Activated CD4-positive, alpha-beta T cell treated with anti-CD3 and anti-CD28 coated beads, Interleukin-2, amount 50 U/mL, for 4 hours (primary cell): ENCODE measurements at regions not wholly inside any gene's neighbourhood (a gene's known extent, or its start where the extent isn't known, plus 50 kb on each side); places are given as distances from the start of the nearest gene placed in this dataset.
"Not testable (repeated sequence)": the region's sequence is repeated elsewhere in the genome, so short reads cannot be mapped to it uniquely, and the experiment has no call there.

ENCODE experiments used
- DNase-seq, 2 experiments: peaks; one replicate each; pipeline ENCODE4 v3.0.0-alpha.2; 2020

DNA sequence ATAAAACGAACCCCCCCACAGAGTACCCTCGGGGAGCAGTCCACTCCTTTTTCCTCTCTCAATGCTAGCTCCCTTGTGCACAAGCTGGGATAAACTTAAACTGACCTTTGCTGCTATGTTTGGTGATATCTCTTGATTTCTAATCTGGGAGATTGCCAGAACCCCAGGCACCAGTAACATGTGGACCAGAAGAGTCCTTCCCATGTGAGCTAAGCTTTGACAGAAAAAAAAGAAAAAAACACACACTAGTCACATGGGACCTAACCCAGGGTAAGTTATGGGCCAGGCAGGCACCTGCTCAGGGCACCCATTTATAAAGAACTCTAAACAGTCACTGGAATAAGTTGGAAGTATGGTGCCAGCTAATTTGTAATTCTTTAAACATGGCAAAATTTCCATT is 242.6 kb downstream of the EN1 start:
- DNase-seq: no peak

DNA sequence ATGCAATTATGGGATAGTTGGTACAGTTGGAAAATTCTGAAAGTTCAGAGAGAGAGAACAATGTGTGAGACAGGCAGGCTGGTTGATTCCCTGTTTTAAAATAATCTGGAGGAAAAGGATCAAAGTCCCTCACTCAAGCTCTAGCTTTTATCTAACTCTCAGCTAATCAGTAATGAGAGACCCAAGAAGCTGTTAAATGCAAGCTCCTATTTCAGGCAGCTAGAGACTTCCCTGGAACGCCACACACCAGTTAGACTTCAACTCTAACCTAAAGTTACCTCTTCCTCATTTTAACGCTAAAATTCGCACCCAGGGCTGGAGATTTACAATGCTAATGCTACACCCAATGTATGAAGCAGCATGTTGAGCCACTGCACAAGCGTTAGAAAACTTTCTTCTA is 243.1 kb downstream of the EN1 start:
- no peak for DNase-seq

GRCh38 chr2:118599141-118599540 is 248.3 kb downstream of the EN1 start:
- DNase-seq: no peak

- DNase-seq: no peak
These were observed 250.8 kb downstream of the EN1 start for GRCh38 chr2:118596620-118597019.

DNA sequence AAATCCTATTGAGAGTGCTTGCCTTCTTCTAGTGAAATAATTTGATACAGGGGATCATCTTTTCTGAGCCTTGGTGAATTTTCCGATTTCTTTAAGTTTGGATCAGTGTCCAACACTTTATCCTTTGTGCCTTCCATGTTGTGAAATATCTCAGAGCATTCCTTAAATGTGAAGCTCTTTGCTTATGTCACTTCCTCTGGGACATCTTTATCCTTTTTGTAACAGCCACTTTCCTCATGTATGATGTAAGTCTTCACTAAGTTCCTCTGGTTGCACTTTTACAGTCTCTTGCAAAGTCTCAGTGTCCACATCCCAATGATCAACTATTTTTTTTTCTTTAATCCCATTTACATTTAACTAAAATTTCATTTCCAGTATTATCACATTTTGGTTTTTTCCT is 254.2 kb downstream of the EN1 start:
- no peak for DNase-seq

DNA sequence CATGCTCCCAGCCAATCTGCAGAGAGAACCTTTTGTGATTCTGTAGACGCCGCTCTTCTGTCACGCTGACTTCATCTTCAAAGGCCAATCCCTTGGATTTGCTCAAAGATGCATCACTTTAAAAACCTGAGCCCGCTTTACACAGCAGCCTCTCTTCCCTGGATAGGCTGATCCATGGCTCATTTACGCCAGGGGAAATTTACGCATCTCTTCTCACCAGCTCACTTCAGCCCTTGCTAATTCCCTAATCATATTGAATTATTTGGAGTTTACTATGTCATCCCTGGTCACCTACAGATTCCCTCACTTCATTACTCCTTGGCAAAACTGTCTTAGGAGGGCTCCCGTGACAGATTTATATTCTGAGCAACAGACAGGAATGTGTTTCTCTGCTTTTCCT is 256.2 kb downstream of the EN1 start:
- DNase-seq: no peak

GRCh38 chr2:118589721-118590120 is 257.7 kb downstream of the EN1 start:
- DNase-seq: no peak

GRCh38 chr2:118588850-118589249 is 258.6 kb downstream of the EN1 start:
- no peak for DNase-seq

DNA sequence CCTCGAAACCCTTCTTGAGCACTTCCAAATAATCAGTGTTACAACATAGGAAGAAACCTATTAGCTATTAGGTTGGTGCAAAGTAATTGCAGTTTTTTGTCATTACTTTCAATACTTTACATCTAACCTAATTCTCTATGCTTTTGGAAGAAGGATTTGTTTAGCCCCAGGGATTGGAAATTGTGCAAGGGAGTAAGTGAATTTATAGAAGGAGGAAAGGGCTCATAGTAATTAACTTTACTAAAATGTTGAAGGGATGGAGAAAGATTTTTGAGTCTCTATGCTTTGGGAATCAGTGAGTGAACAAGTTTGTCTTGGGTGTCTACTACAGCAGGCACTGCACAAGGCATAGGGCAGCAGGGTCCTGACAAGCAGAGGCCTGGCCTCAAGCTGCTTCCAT is 261.1 kb downstream of the EN1 start:
- no peak for DNase-seq

DNA sequence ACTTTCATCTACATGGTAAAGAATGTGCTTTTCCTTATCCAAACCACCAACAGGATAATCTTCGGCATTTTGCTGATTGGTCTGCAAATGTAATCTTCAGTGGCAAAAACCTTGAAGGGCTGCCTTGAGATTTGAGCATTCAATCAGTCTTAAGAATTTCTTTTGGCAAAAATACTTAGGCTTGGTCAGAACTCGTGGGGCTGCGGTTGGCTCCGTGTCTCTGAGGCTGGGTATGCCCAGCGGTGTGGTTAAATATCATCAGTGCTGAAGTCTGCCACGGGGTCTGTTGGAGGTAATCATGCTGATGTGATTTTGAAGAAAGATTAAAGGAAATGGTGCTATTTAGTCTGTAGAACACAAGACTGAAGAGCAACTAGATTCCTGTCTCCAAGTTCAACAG is 262.6 kb downstream of the EN1 start:
- DNase-seq: no peak

- no peak for DNase-seq
These were observed 263.2 kb downstream of the EN1 start for GRCh38 chr2:118584062-118584749.

DNA sequence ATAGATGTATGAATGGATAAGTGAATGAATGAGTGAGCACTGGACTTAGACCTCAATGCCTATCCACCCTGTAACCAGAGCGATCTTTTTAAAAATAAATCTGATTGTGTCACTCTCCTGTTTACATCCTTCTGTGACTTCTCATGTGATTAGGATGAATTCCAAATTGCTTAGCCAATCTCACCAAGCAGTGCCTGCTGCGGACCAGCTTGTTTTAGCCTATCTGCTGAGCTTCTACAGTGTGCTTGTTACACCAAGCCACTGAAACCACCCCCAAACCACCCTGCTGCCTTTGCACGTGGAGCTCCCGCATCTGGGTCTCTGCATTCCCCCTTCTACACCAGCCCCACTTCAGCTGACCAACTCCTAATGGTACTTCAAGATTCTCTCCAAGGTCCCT is 265.4 kb downstream of the EN1 start:
- DNase-seq: no peak

DNA sequence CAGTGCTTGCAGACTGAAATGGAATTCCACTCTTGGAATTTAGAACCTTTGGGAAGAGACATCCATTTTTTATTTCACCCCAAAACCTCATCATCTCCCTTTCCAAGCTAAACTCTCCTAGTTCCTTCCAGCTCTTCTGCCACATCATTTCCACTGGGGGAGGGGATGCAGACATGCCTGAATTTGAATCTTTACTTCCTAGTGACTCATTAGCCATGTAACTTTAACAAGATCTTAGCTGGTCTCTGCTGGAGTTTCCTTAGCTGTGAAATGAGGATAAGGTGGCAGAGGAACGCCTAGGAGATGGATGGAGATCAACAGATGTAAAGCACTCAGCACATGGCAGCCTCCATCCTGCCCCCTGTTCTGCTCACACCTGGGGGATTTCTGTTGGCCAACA is 266.8 kb downstream of the EN1 start:
- DNase-seq: no peak

- no peak for DNase-seq
These were observed 267.3 kb downstream of the EN1 start for GRCh38 chr2:118580107-118580506.

- no peak for DNase-seq
These were observed 270.2 kb downstream of the EN1 start for GRCh38 chr2:118577202-118577601.

- DNase-seq: no peak
These were observed 271.2 kb downstream of the EN1 start for GRCh38 chr2:118576109-118576855.

GRCh38 chr2:118572380-118572779 is 275.1 kb downstream of the EN1 start:
- DNase-seq: not testable (repeated sequence)

DNA sequence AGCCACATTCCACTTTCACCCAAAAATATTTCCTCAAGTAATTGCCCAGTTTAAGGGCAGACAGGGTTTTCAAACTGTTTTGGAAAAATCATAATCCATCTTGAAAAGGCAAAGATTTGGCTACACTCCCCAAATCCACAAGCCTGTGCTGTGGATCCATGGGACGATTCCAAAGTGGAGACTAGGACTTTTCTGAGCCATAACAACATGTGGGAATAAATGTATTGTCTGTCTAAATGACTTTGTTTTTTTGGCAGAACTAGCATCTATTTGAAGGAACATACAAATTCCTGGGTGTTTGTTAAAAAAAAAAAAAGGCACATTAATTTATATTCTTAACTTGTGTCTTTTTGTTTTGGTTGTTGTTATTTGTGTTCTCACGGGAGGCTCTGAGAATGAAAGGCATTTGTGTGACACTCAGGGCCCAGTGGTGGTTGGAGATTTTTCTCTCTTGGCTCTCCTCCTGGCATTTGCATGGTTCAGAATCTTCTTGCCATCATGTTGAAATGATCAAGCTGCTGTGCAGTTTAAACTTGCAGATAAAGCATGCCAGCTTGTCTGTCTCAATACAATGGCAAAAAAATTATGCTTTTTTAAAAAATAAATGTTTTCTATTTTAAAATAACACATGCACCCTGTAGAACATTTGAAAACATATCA is 277.4 kb downstream of the EN1 start:
- no peak for DNase-seq

DNA sequence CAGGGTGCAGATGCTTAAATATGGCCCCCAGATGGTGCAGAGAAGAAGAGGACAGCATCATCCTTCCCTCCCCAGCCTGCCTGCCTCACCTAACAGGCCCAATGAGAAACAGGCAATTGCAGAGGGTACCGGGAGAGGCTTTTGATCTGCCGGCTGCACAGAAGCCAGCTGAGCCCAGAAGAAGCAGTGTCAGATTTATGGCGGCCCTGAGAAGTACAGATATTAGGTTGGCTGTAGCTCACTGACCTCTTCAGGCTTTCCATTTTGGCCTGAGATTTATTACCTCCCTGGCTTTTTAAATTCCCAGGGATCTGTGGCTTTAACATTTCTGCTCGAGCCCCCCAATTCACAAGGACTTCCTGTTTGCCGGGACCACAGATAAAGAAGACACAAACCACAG is 278.7 kb downstream of the EN1 start:
- no peak for DNase-seq

GRCh38 chr2:118565786-118566540 is 281.5 kb downstream of the EN1 start:
- no peak for DNase-seq

GRCh38 chr2:118565301-118565700 is 282.1 kb downstream of the EN1 start:
- no peak for DNase-seq

- no peak for DNase-seq
These were observed 285.3 kb downstream of the EN1 start for GRCh38 chr2:118562144-118562543.

DNA sequence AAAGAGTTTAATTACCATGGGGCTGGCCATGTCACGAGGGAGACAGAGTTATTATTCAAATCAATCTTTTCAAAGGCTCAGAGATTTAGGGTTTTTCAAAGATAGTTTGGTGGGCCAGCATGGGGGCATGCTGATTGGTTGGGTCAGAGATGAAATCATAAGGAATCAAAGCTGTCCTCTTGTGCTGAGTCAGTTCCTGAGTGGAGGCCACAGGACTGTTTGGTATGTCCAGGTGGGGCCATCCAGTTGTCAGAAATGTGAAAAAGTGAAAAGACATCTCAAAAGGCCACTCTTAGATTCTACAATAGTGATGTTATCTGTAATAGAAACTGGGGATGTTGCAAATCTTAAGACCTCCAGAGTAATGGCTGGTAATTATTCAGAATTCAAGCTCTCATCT is 288.6 kb downstream of the EN1 start:
- no peak for DNase-seq

DNA sequence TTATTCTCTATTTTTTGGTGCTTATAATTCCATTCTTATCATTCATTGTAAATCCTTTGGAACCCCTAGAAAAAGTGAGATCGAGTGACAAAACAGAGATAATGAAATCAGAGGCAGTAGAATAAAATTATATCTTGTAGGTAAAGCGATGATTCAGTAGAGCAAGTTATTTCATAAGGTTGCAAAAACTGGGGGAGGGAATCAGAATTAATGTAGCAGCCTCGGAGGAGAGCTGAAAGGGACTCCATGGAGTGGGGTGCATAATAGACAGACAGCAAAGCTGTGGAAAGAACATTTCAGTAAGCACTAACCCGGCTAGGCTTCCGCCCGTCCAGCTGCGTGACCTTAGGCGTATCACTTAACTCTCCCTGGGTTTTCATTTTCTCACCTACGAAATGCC is 289.7 kb downstream of the EN1 start:
- DNase-seq: no peak
